ENCODE measurements at regions not wholly inside any gene's neighbourhood (a gene's known extent, or its start where the extent isn't known, plus 50 kb on each side); places are given as distances from the start of the nearest gene placed in this dataset.

- TF ChIP-seq MTA1 (CRISPR knock-in tag; IDR thresholded peaks at IDR 0.05; ENCODE audit: borderline replicate concordance) (no peak), SAP130 (CRISPR knock-in tag; IDR thresholded peaks at IDR 0.05; ENCODE audit: low read depth) (no peak), ZNF746 (CRISPR knock-in tag; IDR thresholded peaks at IDR 0.05) (no peak), ZNF580 (CRISPR knock-in tag; IDR thresholded peaks at IDR 0.05; ENCODE audit: borderline replicate concordance, low read depth) (no peak), RARA (CRISPR knock-in tag; IDR thresholded peaks at IDR 0.05) (no peak), ZNF609 (CRISPR knock-in tag; IDR thresholded peaks at IDR 0.05; ENCODE audit: borderline replicate concordance) (no peak), MED1 (CRISPR knock-in tag; IDR thresholded peaks at IDR 0.05) (no peak), BATF2 (CRISPR knock-in tag; IDR thresholded peaks at IDR 0.05) (no peak), KDM1A (CRISPR knock-in tag; IDR thresholded peaks at IDR 0.05) (no peak)
Observed at GRCh38 chr5:135108992-135109391, 75.0 kb upstream of the PITX1 start (continued).

GRCh38 chr5:135108569-135108968 is 74.5 kb upstream of the PITX1 start:
- Histone ChIP-seq H3K4me3 (replicated peaks in 1 of 3; ENCODE audit: insufficient read depth in 1 of 3, low read depth in 2 of 3, low read length in 3 of 3) (no peak overlapping the region), H3K27me3 (ENCODE audit: control insufficient read depth in 1 of 2, insufficient read depth in 2 of 2, low read length in 2 of 2) (no peaks in the 10 kb centered on the region), H3K27ac (ENCODE audit: extremely low read length, insufficient read depth, low read length) (no peak overlapping the region), H3K9ac (ENCODE audit: insufficient read depth, low read depth, low read length) (no peak overlapping the region), H4K20me1 (ENCODE audit: insufficient read depth, low read length) (no peaks in the 10 kb centered on the region), H3K36me3 (replicated peaks in 1 of 2; ENCODE audit: control insufficient read depth in 1 of 2, insufficient read depth in 2 of 2, low read length in 2 of 2) (no peaks in the 10 kb centered on the region), H3K9me3 (ENCODE audit: low read length) (no peaks in the 10 kb centered on the region), H3K4me1 (ENCODE audit: insufficient read depth, low read length) (peaks cover 12% of the 10 kb centered on the region), H3K79me2 (ENCODE audit: insufficient read depth, low read length) (no peaks in the 10 kb centered on the region), H2AFZ (ENCODE audit: low read length) (no peak overlapping the region), H3K4me2 (ENCODE audit: low read depth, low read length) (no peak overlapping the region)
- FAIRE-seq (no peak), DNase-seq (ENCODE audit: low spot score) (no peak), ATAC-seq (no peak)
- in situ Hi-C loops (cut with HindIII; ENCODE audit: extremely low pct_ligation_motif_present, low pct_unique_long_range_greater_than_20kb) (no loop called here), intact Hi-C loops (cut with micrococcal nuclease; ENCODE audit: unreplicated experiment) (no loop called here)
- ChIA-PET POLR2A (no interaction called here), CTCF (ENCODE audit: low intra/inter-chr PET ratio, low total read pairs) (no interaction called here)
- no TSS peak for BruUV-seq (replicated peaks)
- WGBS (ENCODE audit: low lambda C conversion rate), result 90% methylated on average over 3 of the region's 3 CpGs
- TF ChIP-seq ZNF431 (CRISPR knock-in tag; IDR thresholded peaks at IDR 0.05; ENCODE audit: borderline replicate concordance, low read depth), result no peak
- no peak for TF ChIP-seq HINFP (CRISPR knock-in tag; IDR thresholded peaks at IDR 0.05; ENCODE audit: low read depth)
- no peak for TF ChIP-seq DRAP1 (CRISPR knock-in tag; IDR thresholded peaks at IDR 0.05)
- no peak for TF ChIP-seq ZNF121 (CRISPR knock-in tag; IDR thresholded peaks at IDR 0.05)
- no peak for TF ChIP-seq JARID2 (CRISPR knock-in tag; IDR thresholded peaks at IDR 0.05; ENCODE audit: insufficient replicate concordance)
- TF ChIP-seq ZNF414 (CRISPR knock-in tag; IDR thresholded peaks at IDR 0.05), result no peak
- no peak for TF ChIP-seq MXI1 (IDR thresholded peaks at IDR 0.05; ENCODE audit: borderline replicate concordance, low read depth, low read length)
- no peak for TF ChIP-seq ZNF333 (CRISPR knock-in tag; IDR thresholded peaks at IDR 0.05; ENCODE audit: borderline replicate concordance)

Measured in HepG2 (cell line).